A549 (cell line): ENCODE measurements at regions not wholly inside any gene's neighbourhood (a gene's known extent, or its start where the extent isn't known, plus 50 kb on each side); places are given as distances from the start of the nearest gene placed in this dataset.

Source experiments
- ATAC-seq, 2 experiments: fragments of 200-7000 bp in 1 of 2; fragments of >200 bp in 1 of 2; cut with Nextera tagmentation in 1 of 2; cut with Tn5 transposase in 1 of 2; 3 replicates each; pipeline versions ENCODE4 v1.8.0 to v1.9.1; 2018 to 2020; ENCODE audit warnings: mild to moderate bottlenecking in 1 of 2, moderate library complexity in 1 of 2
- CTCF ChIA-PET: fragments of 300-600 bp; sonication (Branson Sonifier 250); formaldehyde crosslinking; extraction: SDS; loops from one replicate; lab custom pipeline; 2021; ENCODE audit warnings: antibody characterized with exemption, inconsistent platforms; lab: Yijun Ruan, JAX
- POLR2A ChIA-PET: fragments of 350-600 bp; formaldehyde crosslinking; extraction: SDS; loops from one replicate; lab custom pipeline; 2021; ENCODE audit warnings: antibody characterized with exemption, inconsistent platforms; lab: Yijun Ruan, JAX
- DNase-seq, 2 experiments: peaks; one replicate each; pipeline versions ENCODE4 v3.0.0 to v3.0.0-alpha.2; 2011 to 2016; ENCODE audit warnings: low read depth in 1 of 2, low spot score in 1 of 2
- FAIRE-seq: peaks from 2 replicates; lab custom pipeline; 2011; peaks lifted over from hg19 to GRCh38; lab: Jason Lieb, UNC
- H3K27ac ChIP-seq, 2 experiments: fragments of >200 bp; sonication (Bioruptor Twin); formaldehyde crosslinking; 3 replicates each; pipeline ENCODE4 v1.5.1; 2016 to 2017
- H3K4me1 ChIP-seq: fragments of >200 bp; sonication (Bioruptor Twin); formaldehyde crosslinking; 3 replicates; pipeline ENCODE4 v1.6.1; 2016
- H3K4me2 ChIP-seq: fragments of >200 bp; sonication (Bioruptor Twin); formaldehyde crosslinking; 3 replicates; pipeline ENCODE4 v1.6.1; 2016
- H3K4me3 ChIP-seq: fragments of >200 bp; sonication (Bioruptor Twin); formaldehyde crosslinking; 3 replicates; pipeline ENCODE4 v1.5.1; 2016
- H3K9me3 ChIP-seq: fragments of >200 bp; sonication (Bioruptor Twin); formaldehyde crosslinking; 3 replicates; pipeline ENCODE4 v1.6.1; 2016
- CBX2 ChIP-seq: fragments of 200-600 bp; sonication (generic); IDR thresholded peaks from 2 replicates; pipeline ENCODE4 v1.6.1; 2016; ENCODE audit warnings: low read depth, mild to moderate bottlenecking, borderline replicate concordance
- CBX8 ChIP-seq: fragments of 200-600 bp; sonication (generic); IDR thresholded peaks from 2 replicates; pipeline ENCODE4 v1.6.1; 2016
- CHD4 ChIP-seq: fragments of 200-600 bp; sonication (generic); IDR thresholded peaks from 2 replicates; pipeline ENCODE4 v1.6.1; 2016; ENCODE audit warnings: antibody characterized with exemption, mild to moderate bottlenecking, borderline replicate concordance
- CTCF ChIP-seq: fragments of >200 bp; sonication (Bioruptor Twin); formaldehyde crosslinking; IDR thresholded peaks from 3 replicates; pipeline ENCODE4 v1.5.1; 2016
- EHMT2 ChIP-seq: fragments of 200-600 bp; sonication (generic); IDR thresholded peaks from 2 replicates; pipeline ENCODE4 v1.6.1; 2016; ENCODE audit warnings: antibody characterized with exemption, low read depth, mild to moderate bottlenecking, moderate library complexity
- ESRRA ChIP-seq: fragments of 150-350 bp; IDR thresholded peaks from 2 replicates; pipeline ENCODE4 v1.6.1; 2014; ENCODE audit warnings: mild to moderate bottlenecking, low read length, borderline replicate concordance
- HDAC2 ChIP-seq: fragments of 200-600 bp; sonication (generic); IDR thresholded peaks from 2 replicates; pipeline ENCODE4 v1.6.1; 2016
- HOXA7 ChIP-seq: fragments of 250-450 bp; sonication (Bioruptor Pico); IDR thresholded peaks from 2 replicates; pipeline ENCODE4 v1.5.0; 2020; ENCODE audit warnings: mild to moderate bottlenecking, moderate library complexity
- HOXB13 ChIP-seq: fragments of 250-450 bp; sonication (Bioruptor Pico); IDR thresholded peaks from 2 replicates; pipeline ENCODE4 v1.5.0; 2020; ENCODE audit warnings: low read depth, mild to moderate bottlenecking, moderate library complexity
- JUN ChIP-seq, 2 experiments: fragments of >200 bp; sonication (Bioruptor Twin); formaldehyde crosslinking; IDR thresholded peaks; 2 replicates in 1 of 2; 3 replicates in 1 of 2; pipeline ENCODE4 v1.6.1; 2016 to 2017
- JUNB ChIP-seq: fragments of >200 bp; sonication (Bioruptor Twin); formaldehyde crosslinking; IDR thresholded peaks from 2 replicates; pipeline ENCODE4 v1.6.1; 2016
- KDM1A ChIP-seq: fragments of 200-600 bp; sonication (generic); IDR thresholded peaks from 2 replicates; pipeline ENCODE4 v1.6.1; 2016; ENCODE audit warnings: low read depth, mild to moderate bottlenecking
- KDM5A ChIP-seq: fragments of 200-600 bp; sonication (generic); IDR thresholded peaks from 2 replicates; pipeline ENCODE4 v1.6.1; 2016; ENCODE audit warnings: antibody characterized with exemption, mild to moderate bottlenecking
- MAFK ChIP-seq: fragments of 450-650 bp; IDR thresholded peaks from 2 replicates; pipeline ENCODE4 v1.6.1; 2014; ENCODE audit not compliant: partially characterized antibody
- NFE2L2 ChIP-seq: fragments of 150-350 bp; conservative IDR thresholded peaks from 2 replicates; pipeline ENCODE4 v1.6.1; 2014; ENCODE audit warnings: low read length
- PHF8 ChIP-seq: fragments of 200-600 bp; sonication (generic); IDR thresholded peaks from 2 replicates; pipeline ENCODE4 v1.6.1; 2016; ENCODE audit warnings: low read depth, mild to moderate bottlenecking, antibody characterized with exemption, moderate library complexity, borderline replicate concordance
- RAD21 ChIP-seq, 2 experiments: fragments of >200 bp in 1 of 2; sonication (Bioruptor Twin) in 1 of 2; formaldehyde crosslinking in 1 of 2; IDR thresholded peaks in 1 of 2; conservative IDR thresholded peaks in 1 of 2; 2 replicates in 1 of 2; 3 replicates in 1 of 2; pipeline ENCODE4 v1.6.1; 2012 to 2018; ENCODE audit warnings: inconsistent platforms in 1 of 2
- RCOR1 ChIP-seq: fragments of 150-350 bp; IDR thresholded peaks from 2 replicates; pipeline ENCODE4 v1.6.1; 2014; ENCODE audit warnings: antibody characterized with exemption, low read length, low read depth
- REST ChIP-seq: fragments of 200-600 bp; sonication (generic); IDR thresholded peaks from 2 replicates; pipeline ENCODE4 v1.6.1; 2016; ENCODE audit warnings: antibody characterized with exemption, mild to moderate bottlenecking, moderate library complexity
- RFX5 ChIP-seq: fragments of 450-650 bp; IDR thresholded peaks from 2 replicates; pipeline ENCODE4 v1.7.1; 2014; ENCODE audit warnings: antibody characterized with exemption, mild to moderate bottlenecking, moderate library complexity
- RNF2 ChIP-seq: fragments of 200-600 bp; sonication (generic); IDR thresholded peaks from 2 replicates; pipeline ENCODE4 v1.6.1; 2016; ENCODE audit warnings: low read depth, mild to moderate bottlenecking, antibody characterized with exemption, moderate library complexity, borderline replicate concordance
- SMC3 ChIP-seq: fragments of >200 bp; sonication (Bioruptor Twin); formaldehyde crosslinking; IDR thresholded peaks from 3 replicates; pipeline ENCODE4 v1.6.1; 2018; ENCODE audit warnings: inconsistent platforms
- TFCP2L1 ChIP-seq: fragments of 250-450 bp; sonication (Bioruptor Pico); IDR thresholded peaks from 2 replicates; pipeline ENCODE4 v1.5.0; 2021; ENCODE audit warnings: mild to moderate bottlenecking
- TP53 ChIP-seq: fragments of 250-450 bp; sonication (Bioruptor Pico); IDR thresholded peaks from 2 replicates; pipeline ENCODE4 v1.5.0; 2021; ENCODE audit warnings: mild to moderate bottlenecking, moderate library complexity
- WGBS: methylation state at CpG from one replicate; pipeline ENCODE4 v1.1.6; 2017; ENCODE audit errors: missing lambda C conversion rate; 5-methylcytosine and 5-hydroxymethylcytosine counted together
- TF ChIP-seq, protein P1 (sequence below): IDR thresholded peaks from 2 replicates; pipeline ENCODE4 v1.6.1; 2012

- TF ChIP-seq REST = no peak
- no peak for TF ChIP-seq PHF8
- TF ChIP-seq RNF2 = no peak
- TF ChIP-seq, all 56 proteins: peak for 0
Observed at GRCh38 chr6:153625089-153625488, 414.0 kb upstream of the OPRM1 start (continued).

DNA sequence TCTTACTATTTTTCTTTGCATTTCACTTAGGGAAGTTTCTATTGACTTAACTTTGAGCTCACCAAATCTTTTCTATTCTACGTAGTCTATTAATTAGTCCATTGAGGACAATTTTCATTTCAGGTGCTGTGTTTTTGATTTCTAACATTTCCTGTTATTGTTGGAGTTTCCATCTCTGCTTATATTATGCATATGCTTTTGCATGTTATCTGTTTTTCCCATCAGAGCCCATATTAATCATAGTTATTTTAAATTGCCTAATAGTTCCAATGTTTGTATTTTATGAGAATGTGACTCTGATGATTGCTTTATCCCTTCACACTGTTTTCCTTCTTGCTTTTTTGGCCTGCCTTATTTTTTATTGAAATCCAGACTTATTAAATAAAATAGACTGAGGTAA lies 414.5 kb upstream of the OPRM1 start:
- TF ChIP-seq NFE2L2 = no peak
- TF ChIP-seq REST = no peak
- no peak for TF ChIP-seq HOXA7 (CRISPR knock-in tag)
- TF ChIP-seq RAD21 (conservative IDR thresholded peaks at IDR 0.05 in 1 of 2, IDR thresholded peaks at IDR 0.05 in 1 of 2) = no peak
- no peak for TF ChIP-seq ESRRA
- no peak for TF ChIP-seq TFCP2L1 (CRISPR knock-in tag)
- TF ChIP-seq KDM1A = no peak
- TF ChIP-seq JUN (IDR thresholded peaks at IDR 0.05) = no peak
- TF ChIP-seq HOXB13 (CRISPR knock-in tag) = no peak
- no peak for TF ChIP-seq CHD4
- TF ChIP-seq HDAC2 = no peak
- no peak for TF ChIP-seq RNF2
- TF ChIP-seq SMC3 = no peak
- TF ChIP-seq CBX2 = no peak
- no peak for TF ChIP-seq EHMT2
- TF ChIP-seq, all 56 proteins: peak for 0
- POLR2A ChIA-PET = no interaction called here
- ATAC-seq = no peak
- CTCF ChIA-PET = no interaction called here
- Histone ChIP-seq H3K27ac (no peak overlapping the region), H3K4me1 (no peaks in the 10 kb centered on the region), H3K4me2 (no peak overlapping the region), H3K9me3 (no peaks in the 10 kb centered on the region), H3K4me3 (no peak overlapping the region)
- FAIRE-seq = no peak
- DNase-seq = no peak
- 78% methylated on average over 1 of the region's 1 CpG for WGBS

GRCh38 chr6:153623496-153623895 lies 415.5 kb upstream of the OPRM1 start:
- ATAC-seq (no peak), DNase-seq (no peak), FAIRE-seq (no peak)
- Histone ChIP-seq H3K4me3 (no peak overlapping the region), H3K9me3 (no peaks in the 10 kb centered on the region), H3K27ac (no peak overlapping the region), H3K4me2 (no peak overlapping the region), H3K4me1 (no peaks in the 10 kb centered on the region)
- POLR2A ChIA-PET = no interaction called here
- 60% methylated on average over 2 of the region's 2 CpGs for WGBS
- CTCF ChIA-PET = no interaction called here
- TF ChIP-seq EHMT2 = no peak
- TF ChIP-seq JUNB = no peak
- TF ChIP-seq, protein P1, sequence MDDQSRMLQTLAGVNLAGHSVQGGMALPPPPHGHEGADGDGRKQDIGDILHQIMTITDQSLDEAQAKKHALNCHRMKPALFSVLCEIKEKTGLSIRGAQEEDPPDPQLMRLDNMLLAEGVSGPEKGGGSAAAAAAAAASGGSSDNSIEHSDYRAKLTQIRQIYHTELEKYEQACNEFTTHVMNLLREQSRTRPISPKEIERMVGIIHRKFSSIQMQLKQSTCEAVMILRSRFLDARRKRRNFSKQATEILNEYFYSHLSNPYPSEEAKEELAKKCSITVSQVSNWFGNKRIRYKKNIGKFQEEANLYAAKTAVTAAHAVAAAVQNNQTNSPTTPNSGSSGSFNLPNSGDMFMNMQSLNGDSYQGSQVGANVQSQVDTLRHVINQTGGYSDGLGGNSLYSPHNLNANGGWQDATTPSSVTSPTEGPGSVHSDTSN = no peak
- TF ChIP-seq SMC3 = no peak
- no peak for TF ChIP-seq KDM5A
- no peak for TF ChIP-seq CTCF
- TF ChIP-seq TP53 (CRISPR knock-in tag) = no peak
- TF ChIP-seq CBX8 = no peak
- no peak for TF ChIP-seq MAFK
- TF ChIP-seq RCOR1 = no peak
- TF ChIP-seq RFX5 = no peak
